HG03442 (cell line): ENCODE measurements at regions not wholly inside any gene's neighbourhood (a gene's known extent, or its start where the extent isn't known, plus 50 kb on each side); places are given as distances from the start of the nearest gene placed in this dataset.

Experiments
- ATAC-seq: cut with Tn5 transposase; IDR thresholded peaks from one replicate; pipeline ENCODE4 v1.9.1; 2021; ENCODE audit warnings: mild to moderate bottlenecking, moderate library complexity; ENCODE audit not compliant: unreplicated experiment

DNA sequence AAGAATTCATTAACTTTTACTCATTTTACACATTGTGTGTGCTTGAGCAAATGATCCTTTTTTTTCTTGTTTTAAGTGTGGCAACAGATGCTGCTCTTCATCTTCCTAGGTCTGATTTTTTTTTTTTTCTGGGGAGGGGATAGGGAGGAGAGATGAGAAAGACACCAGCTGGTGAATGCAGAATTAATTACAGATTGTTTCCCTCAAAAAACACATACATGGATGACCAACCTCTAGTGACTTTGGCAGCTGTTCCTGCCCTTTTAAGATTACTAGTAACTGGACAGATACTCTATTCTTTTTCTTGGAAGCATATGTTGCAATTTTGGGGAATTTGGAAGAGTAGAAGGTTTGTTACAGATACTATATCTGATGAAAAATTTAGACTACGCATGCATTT is 103.6 kb upstream of the MYO16 start:
- no peak for ATAC-seq

DNA sequence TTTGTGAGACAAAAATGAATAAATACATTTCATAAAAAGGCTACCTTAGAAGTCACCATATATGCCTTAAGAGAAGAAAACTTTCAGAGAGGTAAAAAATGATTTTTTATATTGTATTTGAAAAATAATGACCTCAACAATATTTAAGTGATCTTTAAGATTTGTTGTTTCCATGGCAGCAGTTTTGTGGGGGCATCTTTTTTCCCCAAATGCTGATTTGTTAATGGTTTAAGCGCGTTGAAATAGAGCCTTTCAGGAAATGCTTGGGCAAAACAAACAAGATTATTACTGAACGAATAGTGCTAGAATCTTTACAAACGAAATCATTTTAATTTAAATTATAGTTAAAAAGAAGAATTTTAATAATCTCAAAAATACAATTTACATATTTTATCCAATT is 103.1 kb upstream of the MYO16 start:
- ATAC-seq: no peak

GRCh38 chr13:108527844-108528243 is 101.6 kb upstream of the MYO16 start:
- ATAC-seq: no peak

- ATAC-seq: no peak
Observed at GRCh38 chr13:108528303-108528702, 101.1 kb upstream of the MYO16 start.

- no peak for ATAC-seq
Observed at GRCh38 chr13:108533842-108534241, 95.6 kb upstream of the MYO16 start.

GRCh38 chr13:108534728-108535127 is 94.7 kb upstream of the MYO16 start:
- no peak for ATAC-seq

GRCh38 chr13:108549934-108550333 is 79.5 kb upstream of the MYO16 start:
- ATAC-seq: no peak

DNA sequence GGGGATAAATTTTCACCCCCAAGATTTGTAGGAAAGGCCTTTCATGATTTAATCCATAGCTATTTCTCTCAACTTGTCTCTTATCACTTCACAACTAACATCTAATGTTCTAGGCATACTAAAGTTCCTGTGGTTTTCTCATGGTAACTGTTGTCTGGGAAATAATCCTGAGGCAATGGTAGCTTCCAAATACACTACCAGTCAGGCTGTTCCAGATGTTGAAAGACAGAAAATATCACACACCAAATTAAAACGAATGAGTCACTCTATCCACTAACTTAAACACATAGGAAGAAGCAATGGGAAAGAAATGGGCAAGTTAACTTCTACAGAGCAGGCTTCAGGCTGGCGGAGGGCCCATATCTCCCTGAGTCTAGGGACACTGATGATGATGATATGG is 77.7 kb upstream of the MYO16 start:
- no peak for ATAC-seq

DNA sequence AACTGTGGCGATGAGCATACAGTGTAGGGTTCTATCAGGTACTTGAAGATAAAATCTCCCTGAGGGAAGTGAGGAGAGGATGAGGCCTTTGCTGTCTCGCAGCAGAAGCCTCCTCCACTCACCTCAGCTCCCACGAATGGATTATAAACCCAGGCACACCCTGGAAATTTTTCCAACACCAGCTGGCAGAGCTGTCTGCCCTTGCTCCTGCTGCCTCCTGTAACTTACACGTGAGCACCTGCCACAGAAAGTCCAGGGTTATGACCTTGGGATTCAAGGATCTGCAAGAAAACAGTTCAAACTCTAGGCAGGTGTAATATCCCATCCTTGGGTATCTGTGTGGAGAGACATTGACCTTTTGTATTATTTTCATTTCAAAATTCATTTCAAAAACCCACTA is 70.9 kb upstream of the MYO16 start:
- no peak for ATAC-seq

DNA sequence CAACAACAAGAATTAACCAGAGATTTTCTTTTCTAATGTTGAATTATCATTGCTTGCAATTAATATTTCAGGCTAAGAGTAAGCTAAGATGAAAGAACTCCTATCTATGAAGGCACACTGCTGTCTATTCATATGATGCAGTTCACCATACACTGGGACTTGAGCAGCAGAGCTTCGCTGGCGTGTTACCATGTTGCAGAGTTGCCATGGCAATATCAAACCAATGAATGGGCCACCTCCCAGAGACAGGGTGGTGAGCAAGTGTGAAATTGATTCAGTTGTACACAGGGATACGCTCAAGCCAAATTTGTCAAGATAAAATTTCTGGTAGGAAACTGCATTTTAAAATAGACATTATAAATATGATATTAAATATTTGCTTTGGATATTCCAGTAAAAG is 69.3 kb upstream of the MYO16 start:
- ATAC-seq: no peak

GRCh38 chr13:108561149-108561548 is 68.3 kb upstream of the MYO16 start:
- ATAC-seq: no peak

DNA sequence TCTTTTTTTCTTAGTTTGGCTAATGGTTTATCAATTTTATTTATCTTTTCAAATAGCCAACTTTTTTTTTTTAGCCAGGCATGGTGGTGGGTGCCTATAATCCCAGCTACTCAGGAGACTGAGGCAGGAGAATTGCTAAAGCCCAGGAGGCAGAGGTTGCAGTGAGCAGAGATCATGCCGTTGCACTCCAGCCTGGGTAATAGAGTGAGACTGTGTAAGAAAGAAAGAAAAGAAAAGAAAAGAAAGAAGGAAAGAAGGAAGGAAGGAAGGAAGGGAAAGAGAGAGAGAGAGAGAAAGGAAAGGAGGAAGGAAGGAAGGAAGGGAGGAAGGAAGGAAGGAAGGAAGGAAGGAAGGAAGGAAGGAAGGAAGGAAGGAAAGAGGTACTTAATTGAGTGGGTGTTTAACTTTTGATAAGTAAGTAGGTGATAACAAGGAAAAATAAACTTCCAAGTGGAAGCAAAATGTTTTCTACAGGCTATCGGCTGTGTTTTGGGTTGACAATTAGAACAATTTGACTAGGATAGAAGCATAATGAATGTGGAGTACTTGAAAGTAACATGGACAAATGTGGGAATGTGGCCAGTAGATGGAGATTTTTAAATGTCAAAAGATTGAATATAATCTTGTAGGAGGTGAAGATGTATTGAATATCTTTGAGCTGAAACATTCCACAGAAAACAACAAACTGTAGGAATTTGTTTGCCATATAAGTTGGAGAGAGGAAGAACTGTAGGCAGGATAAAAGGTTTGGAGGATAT is 62.8 kb upstream of the MYO16 start:
- no peak for ATAC-seq

DNA sequence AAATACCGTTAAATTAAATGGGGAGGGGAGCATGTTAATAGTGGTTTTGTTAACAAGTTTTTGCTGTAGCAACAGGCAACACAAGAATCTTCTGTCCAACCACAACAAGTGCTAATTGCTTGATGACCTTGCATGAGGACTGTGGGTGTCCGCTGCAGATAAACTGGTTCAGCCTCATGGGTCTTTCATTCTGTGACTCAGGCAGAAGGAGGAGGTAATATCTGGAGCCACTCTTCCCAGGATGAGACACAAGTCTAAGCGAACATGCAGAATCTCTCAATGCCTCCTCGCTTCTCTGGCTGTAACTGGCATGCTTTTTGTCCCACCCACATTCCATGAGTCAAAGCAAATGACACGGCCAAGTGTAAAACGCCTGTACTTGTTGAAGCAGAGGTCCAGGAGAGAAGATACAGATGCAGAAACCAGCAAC is 56.6 kb upstream of the MYO16 start:
- no peak for ATAC-seq

DNA sequence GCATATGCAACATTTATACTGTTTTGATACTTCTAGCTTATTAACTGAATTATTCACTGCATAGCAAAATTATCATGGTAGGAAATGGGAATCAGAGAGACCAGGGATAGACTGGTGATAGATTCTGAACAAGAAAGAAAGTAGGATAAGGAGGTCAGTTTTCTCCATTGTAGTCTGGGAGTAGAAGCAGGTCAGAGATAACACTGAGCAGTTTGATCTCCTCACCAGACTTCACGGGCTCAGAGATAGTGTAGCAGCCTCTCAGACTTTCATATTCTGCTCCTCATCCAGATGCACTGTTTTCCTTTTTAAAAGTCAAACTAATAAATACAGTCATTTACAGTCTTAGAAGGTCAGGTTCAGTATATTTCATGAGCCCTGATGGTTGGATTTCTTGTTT is 56.0 kb upstream of the MYO16 start:
- ATAC-seq: no peak

DNA sequence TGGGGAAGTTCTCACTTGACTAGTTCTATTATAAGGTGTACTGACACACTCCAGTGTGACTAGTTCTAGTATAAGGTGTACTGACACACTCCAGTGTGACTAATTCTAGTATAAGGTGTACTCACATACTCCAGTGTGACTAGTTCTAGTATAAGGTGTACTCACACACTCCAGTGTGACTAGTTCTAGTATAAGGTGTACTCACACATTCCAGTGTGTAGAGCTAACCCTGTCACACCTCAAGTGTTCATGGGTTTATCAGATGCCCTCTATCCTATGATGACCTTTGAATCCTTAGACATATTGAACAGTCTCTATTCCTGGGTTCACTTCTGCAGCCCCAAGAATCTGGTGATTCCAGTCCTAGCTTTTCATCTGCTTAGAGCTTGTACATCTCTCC is 54.6 kb upstream of the MYO16 start:
- peak; percentile 9 for ATAC-seq

GRCh38 chr13:108575430-108575829 is 54.0 kb upstream of the MYO16 start:
- ATAC-seq: peak; percentile 72
